ENCODE measurements at regions not wholly inside any gene's neighbourhood (a gene's known extent, or its start where the extent isn't known, plus 50 kb on each side); places are given as distances from the start of the nearest gene placed in this dataset.

GRCh38 chr7:123275036-123275753 lies 75.4 kb upstream of the SLC13A1 start:
- H3K4me1 ChIP-seq, result no peaks in the 10 kb centered on the region
- H3K9me3 ChIP-seq, result no peaks in the 10 kb centered on the region
- H3K4me3 ChIP-seq (replicated peaks in 1 of 3), result no peak overlapping the region
- 94 to 95% methylated on average over 2 of the region's 2 CpGs for WGBS, 2 donors
- intact Hi-C loops (cut with DNase I), result no loop called here
- H3K36me3 ChIP-seq, result no peaks in the 10 kb centered on the region
- no peak for DNase-seq
- H3K27ac ChIP-seq, result no peak overlapping the region
- no peaks in the 10 kb centered on the region for H3K27me3 ChIP-seq
- TF ChIP-seq POLR2A (IDR thresholded peaks at IDR 0.05) (no peak), CTCF (IDR thresholded peaks at IDR 0.05) (no peak)

DNA sequence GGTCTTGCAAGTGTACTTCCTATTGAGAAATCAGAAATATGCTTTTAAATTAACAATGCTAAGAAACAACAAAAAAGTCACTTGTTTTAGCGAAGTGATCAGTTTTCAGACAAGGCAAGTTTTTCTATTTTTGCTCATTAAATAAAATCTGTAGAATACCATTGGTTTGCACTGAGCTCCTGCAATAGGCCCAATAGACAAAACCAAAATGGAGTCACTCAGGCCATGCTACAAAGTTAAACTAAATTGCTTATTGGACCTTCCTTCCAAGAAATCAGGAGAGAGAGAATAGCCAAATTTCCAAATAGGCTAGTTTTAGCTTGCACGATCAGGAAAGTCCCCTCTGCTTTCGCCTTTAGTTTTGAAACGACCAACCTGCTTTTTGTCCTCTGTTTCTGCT lies 73.4 kb upstream of the SLC13A1 start:
- Histone ChIP-seq H3K27ac (no peak overlapping the region), H3K27me3 (no peaks in the 10 kb centered on the region), H3K4me1 (no peaks in the 10 kb centered on the region), H3K36me3 (no peaks in the 10 kb centered on the region), H3K4me3 (replicated peaks in 1 of 3) (no peak overlapping the region), H3K9me3 (no peaks in the 10 kb centered on the region)
- TF ChIP-seq POLR2A (IDR thresholded peaks at IDR 0.05) (no peak), CTCF (IDR thresholded peaks at IDR 0.05) (no peak)
- WGBS, 2 donors, result 90 to 96% methylated on average over 4 of the region's 4 CpGs
- intact Hi-C loops (cut with DNase I), result no loop called here
- no peak for DNase-seq

DNA sequence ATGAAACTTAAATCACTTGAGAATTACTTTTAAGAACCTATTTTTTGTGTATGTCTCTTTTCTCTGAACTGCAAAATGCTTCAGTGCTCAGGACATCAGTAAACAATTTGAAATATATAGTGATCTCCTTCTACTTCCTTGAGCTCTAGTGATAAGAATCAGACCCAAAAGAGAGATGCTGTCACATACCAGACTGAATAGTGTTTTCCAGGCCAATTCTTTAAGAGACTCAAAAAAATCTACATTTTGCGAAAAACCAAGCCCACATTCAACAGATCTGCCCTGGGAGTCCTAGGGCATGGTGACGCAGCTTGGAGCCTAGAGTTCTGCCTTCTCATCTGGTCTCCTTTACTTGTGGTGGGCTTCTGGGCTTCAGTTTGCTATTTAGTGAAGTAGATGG lies 72.1 kb upstream of the SLC13A1 start:
- Histone ChIP-seq H3K36me3 (no peaks in the 10 kb centered on the region), H3K27ac (no peak overlapping the region), H3K4me3 (replicated peaks in 1 of 3) (no peak overlapping the region), H3K9me3 (no peaks in the 10 kb centered on the region), H3K27me3 (no peaks in the 10 kb centered on the region), H3K4me1 (no peaks in the 10 kb centered on the region)
- intact Hi-C loops (cut with DNase I), result no loop called here
- WGBS, 2 donors, result 96 to 100% methylated on average over 2 of the region's 2 CpGs
- DNase-seq, result no peak
- no peak for TF ChIP-seq POLR2A (IDR thresholded peaks at IDR 0.05)
- TF ChIP-seq CTCF (IDR thresholded peaks at IDR 0.05), result no peak

GRCh38 chr7:123271231-123271630 lies 71.5 kb upstream of the SLC13A1 start:
- Histone ChIP-seq H3K9me3 (no peaks in the 10 kb centered on the region), H3K27me3 (no peaks in the 10 kb centered on the region), H3K27ac (no peak overlapping the region), H3K4me1 (no peaks in the 10 kb centered on the region), H3K36me3 (no peaks in the 10 kb centered on the region), H3K4me3 (replicated peaks in 1 of 3) (no peak overlapping the region)
- TF ChIP-seq CTCF (IDR thresholded peaks at IDR 0.05) (no peak), POLR2A (IDR thresholded peaks at IDR 0.05) (no peak)
- intact Hi-C loops (cut with DNase I), result no loop called here
- 68 to 77% methylated on average over 3 of the region's 3 CpGs for WGBS, 2 donors
- DNase-seq, result no peak

DNA sequence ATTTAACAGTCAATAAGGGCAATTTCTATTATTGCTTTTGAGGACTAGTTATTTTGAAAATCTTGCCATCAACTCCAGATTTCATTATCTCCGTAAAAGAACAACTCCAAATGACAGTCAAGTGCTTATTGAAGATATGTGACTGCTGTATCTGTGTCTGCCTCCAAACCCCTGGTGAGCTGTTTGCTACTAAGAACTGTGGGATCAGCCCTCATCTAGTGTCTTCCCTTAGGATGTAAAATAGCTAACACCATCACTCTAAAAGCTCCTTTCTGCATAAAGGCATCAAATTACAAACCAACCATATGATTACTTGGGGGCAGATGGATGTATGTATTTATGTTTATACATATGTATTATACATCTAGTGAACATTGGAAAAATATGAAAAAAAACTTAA lies 70.8 kb upstream of the SLC13A1 start:
- DNase-seq, result no peak
- Histone ChIP-seq H3K4me1 (no peaks in the 10 kb centered on the region), H3K9me3 (no peaks in the 10 kb centered on the region), H3K27ac (no peak overlapping the region), H3K36me3 (no peaks in the 10 kb centered on the region), H3K27me3 (no peaks in the 10 kb centered on the region), H3K4me3 (replicated peaks in 1 of 3) (no peak overlapping the region)
- intact Hi-C loops (cut with DNase I), result no loop called here
- 74 to 79% methylated on average over 1 of the region's 1 CpG for WGBS, 2 donors
- TF ChIP-seq CTCF (IDR thresholded peaks at IDR 0.05), result no peak
- no peak for TF ChIP-seq POLR2A (IDR thresholded peaks at IDR 0.05)
